RWPE1 (cell line): ENCODE measurements at regions not wholly inside any gene's neighbourhood (a gene's known extent, or its start where the extent isn't known, plus 50 kb on each side); places are given as distances from the start of the nearest gene placed in this dataset.

Experiments
- CTCF ChIA-PET: fragments of 350-600 bp; sonication (Branson Sonifier 250); formaldehyde crosslinking; extraction: SDS; loops from one replicate; lab custom pipeline; 2021; lab: Yijun Ruan, JAX
- POLR2A ChIA-PET: fragments of 400-600 bp; formaldehyde crosslinking; extraction: SDS; loops from one replicate; lab custom pipeline; 2020; ENCODE audit warnings: antibody characterized with exemption; ENCODE audit not compliant: low non-redundant PET; lab: Yijun Ruan, JAX
- DNase-seq: peaks from one replicate; pipeline ENCODE4 v3.0.0; 2012; ENCODE audit warnings: low spot score
- H3K27ac ChIP-seq: fragments of 450-650 bp; 2 replicates; pipeline ENCODE4 v1.5.1; 2017
- TF ChIP-seq, protein P1 (sequence below): fragments of 450-650 bp; conservative IDR thresholded peaks from 2 replicates; pipeline ENCODE4 v1.5.1; 2017; ENCODE audit warnings: low read depth, mild to moderate bottlenecking

- H3K27ac ChIP-seq = no peak overlapping the region
- DNase-seq = no peak
- TF ChIP-seq, protein P1, sequence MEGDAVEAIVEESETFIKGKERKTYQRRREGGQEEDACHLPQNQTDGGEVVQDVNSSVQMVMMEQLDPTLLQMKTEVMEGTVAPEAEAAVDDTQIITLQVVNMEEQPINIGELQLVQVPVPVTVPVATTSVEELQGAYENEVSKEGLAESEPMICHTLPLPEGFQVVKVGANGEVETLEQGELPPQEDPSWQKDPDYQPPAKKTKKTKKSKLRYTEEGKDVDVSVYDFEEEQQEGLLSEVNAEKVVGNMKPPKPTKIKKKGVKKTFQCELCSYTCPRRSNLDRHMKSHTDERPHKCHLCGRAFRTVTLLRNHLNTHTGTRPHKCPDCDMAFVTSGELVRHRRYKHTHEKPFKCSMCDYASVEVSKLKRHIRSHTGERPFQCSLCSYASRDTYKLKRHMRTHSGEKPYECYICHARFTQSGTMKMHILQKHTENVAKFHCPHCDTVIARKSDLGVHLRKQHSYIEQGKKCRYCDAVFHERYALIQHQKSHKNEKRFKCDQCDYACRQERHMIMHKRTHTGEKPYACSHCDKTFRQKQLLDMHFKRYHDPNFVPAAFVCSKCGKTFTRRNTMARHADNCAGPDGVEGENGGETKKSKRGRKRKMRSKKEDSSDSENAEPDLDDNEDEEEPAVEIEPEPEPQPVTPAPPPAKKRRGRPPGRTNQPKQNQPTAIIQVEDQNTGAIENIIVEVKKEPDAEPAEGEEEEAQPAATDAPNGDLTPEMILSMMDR = no peak
- ChIA-PET POLR2A (no interaction called here), CTCF (interaction anchor here (0.6 to 1.2 kb wide), 4 partner anchors 10 to 627 kb away, joined by 3 to 6 read pairs (median 4); no protein-coding TSS in a partner anchor)
Measured at GRCh38 chr14:94691660-94692034, 78.3 kb downstream of the GSC start.

GRCh38 chr14:94690896-94691659 lies 78.8 kb downstream of the GSC start:
- CTCF ChIA-PET = interaction anchor here (0.8 to 1.5 kb wide), 5 partner anchors 58 to 737 kb away, joined by 3 to 9 read pairs (median 4); no protein-coding TSS in a partner anchor
- DNase-seq = no peak
- TF ChIP-seq, protein P1 = no peak

DNA sequence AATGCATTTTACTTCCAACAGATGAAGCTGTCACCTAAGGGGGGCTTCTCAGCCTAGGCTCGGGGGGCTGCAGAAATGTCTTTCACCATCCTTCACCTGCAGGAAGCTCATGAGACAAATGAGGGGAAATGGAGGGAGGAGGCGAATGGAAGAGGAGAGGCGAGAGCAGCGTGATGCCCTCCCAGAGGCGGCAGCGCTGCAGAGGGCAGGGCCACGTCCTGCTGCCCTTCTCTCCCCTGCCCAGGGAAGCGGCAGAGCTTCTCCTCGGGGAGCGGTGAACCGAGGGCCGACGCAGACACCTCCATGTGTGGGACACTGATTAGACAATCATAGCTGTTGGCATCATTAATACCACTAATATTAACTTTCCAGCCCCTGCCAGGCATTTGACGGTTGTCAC lies 78.3 kb downstream of the SERPINA3 start:
- DNase-seq = no peak
- no peak overlapping the region for H3K27ac ChIP-seq
- TF ChIP-seq, protein P1 = no peak
- ChIA-PET CTCF (interaction anchor here (0.6 to 1.5 kb wide), 6 partner anchors 45 to 737 kb away, joined by 3 to 9 read pairs (median 4); no protein-coding TSS in a partner anchor), POLR2A (no interaction called here)

More at GRCh38 chr14:94690896-94691659, 78.8 kb downstream of the GSC start:
- POLR2A ChIA-PET = no interaction called here
- no peak overlapping the region for H3K27ac ChIP-seq

DNA sequence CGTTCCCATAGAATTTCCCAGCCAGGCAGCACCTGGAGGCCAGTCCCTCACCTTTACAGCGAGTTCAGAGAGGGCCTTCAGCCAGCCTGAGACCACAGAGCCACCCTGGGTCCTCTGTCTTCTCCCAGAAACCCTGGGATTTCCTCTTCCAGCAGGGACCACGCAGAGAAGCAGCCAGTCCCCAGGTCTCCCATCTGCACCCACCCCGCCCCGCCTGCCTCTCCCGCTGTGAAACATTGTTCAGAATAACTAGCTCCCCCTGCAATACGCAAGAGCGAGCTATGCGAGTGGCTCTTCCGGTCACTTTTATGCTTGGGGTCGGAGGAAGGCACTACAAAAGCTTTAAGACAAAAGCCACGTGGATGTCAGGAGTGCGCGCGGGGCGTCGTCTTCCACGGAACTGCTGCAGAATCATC lies 77.8 kb downstream of the SERPINA3 start:
- TF ChIP-seq, protein P1 = no peak
- H3K27ac ChIP-seq = no peak overlapping the region
- ChIA-PET CTCF (interaction anchor here (0.5 to 1.5 kb wide), 14 partner anchors 8 to 1589 kb away, joined by 3 to 9 read pairs (median 3); no protein-coding TSS in a partner anchor), POLR2A (no interaction called here)
- DNase-seq = no peak

GRCh38 chr14:94689218-94689984 lies 77.2 kb downstream of the SERPINA3 start:
- ChIA-PET POLR2A (no interaction called here), CTCF (interaction anchor here (0.5 to 1.3 kb wide), 17 partner anchors 9 to 1590 kb away, joined by 3 to 9 read pairs (median 4); no protein-coding TSS in a partner anchor)
- no peak overlapping the region for H3K27ac ChIP-seq
- peak; percentile 69 for DNase-seq
- TF ChIP-seq, protein P1 = peak; percentile 98

DNA sequence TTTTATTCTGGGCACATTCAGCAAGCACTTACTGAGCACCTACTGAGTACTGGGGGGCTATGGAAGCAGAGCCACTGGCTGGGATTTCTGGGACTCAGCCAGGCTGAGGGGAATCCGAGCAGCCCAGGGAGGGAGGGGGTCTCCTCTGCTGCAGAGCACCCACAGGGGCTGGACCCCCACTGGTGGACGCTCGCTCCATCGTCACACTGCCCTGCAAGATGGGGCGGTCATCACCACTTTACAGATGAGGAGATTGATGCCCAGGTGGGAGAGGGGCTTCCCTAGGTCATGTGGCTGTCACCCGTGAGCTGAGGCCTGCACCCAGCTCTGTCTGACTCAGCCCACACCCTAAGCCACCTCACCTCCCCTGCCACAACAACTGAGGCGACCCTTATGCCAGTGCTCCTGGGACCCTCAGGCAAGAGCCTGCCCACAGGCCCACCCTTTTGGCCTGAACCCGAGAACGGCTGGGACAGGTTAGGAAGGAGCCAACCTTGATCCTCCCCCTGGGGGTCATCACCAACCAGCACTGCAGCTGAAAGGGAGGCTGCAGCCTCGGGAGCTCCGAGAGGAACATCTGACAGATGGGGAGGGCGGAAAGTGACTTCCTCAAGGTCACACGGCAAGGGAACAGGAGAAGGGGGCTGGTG lies 74.4 kb downstream of the SERPINA3 start:
- POLR2A ChIA-PET = no interaction called here
- CTCF ChIA-PET = no interaction called here
- TF ChIP-seq, protein P1 = no peak
- DNase-seq = no peak
- no peak overlapping the region for H3K27ac ChIP-seq
